DOHH2 (cell line): ENCODE measurements at regions not wholly inside any gene's neighbourhood (a gene's known extent, or its start where the extent isn't known, plus 50 kb on each side); places are given as distances from the start of the nearest gene placed in this dataset.

ENCODE experiments used
- EZH2phosphoT487 ChIP-seq: fragments of 200-600 bp; sonication (generic); IDR thresholded peaks from 2 replicates; pipeline ENCODE4 v1.6.1; 2017; ENCODE audit warnings: borderline replicate concordance, mild to moderate bottlenecking, antibody characterized with exemption, low read length, moderate library complexity, mixed read lengths
- TF ChIP-seq, protein P1 (sequence below): fragments of 200-600 bp; sonication (generic); IDR thresholded peaks from one replicate; pipeline ENCODE4 v1.5.1; 2014; ENCODE audit warnings: antibody characterized with exemption, mild to moderate bottlenecking, low read depth, low read length; ENCODE audit not compliant: poor library complexity, severe bottlenecking

GRCh38 chr1:103960045-103960444 is 210.3 kb downstream of the AMY1C start:
- TF ChIP-seq, protein P1, sequence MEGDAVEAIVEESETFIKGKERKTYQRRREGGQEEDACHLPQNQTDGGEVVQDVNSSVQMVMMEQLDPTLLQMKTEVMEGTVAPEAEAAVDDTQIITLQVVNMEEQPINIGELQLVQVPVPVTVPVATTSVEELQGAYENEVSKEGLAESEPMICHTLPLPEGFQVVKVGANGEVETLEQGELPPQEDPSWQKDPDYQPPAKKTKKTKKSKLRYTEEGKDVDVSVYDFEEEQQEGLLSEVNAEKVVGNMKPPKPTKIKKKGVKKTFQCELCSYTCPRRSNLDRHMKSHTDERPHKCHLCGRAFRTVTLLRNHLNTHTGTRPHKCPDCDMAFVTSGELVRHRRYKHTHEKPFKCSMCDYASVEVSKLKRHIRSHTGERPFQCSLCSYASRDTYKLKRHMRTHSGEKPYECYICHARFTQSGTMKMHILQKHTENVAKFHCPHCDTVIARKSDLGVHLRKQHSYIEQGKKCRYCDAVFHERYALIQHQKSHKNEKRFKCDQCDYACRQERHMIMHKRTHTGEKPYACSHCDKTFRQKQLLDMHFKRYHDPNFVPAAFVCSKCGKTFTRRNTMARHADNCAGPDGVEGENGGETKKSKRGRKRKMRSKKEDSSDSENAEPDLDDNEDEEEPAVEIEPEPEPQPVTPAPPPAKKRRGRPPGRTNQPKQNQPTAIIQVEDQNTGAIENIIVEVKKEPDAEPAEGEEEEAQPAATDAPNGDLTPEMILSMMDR: no peak
- TF ChIP-seq EZH2phosphoT487: no peak
